ENCODE measurements at regions not wholly inside any gene's neighbourhood (a gene's known extent, or its start where the extent isn't known, plus 50 kb on each side); places are given as distances from the start of the nearest gene placed in this dataset.
A peak's percentile ranks its signal among the peaks of the same experiment; 100 is the strongest.

GRCh38 chr4:83981156-83981555 is 445.2 kb downstream of the GPAT3 start:
- DNase-seq (ENCODE audit: insufficient read length, low spot score) (no peak), FAIRE-seq (no peak)
- TF ChIP-seq CTCF (IDR thresholded peaks at IDR 0.05; ENCODE audit: insufficient read depth, missing control alignments) = no peak

- FAIRE-seq = no peak
- TF ChIP-seq CTCF (IDR thresholded peaks at IDR 0.05; ENCODE audit: insufficient read depth, missing control alignments) = no peak
Measured at GRCh38 chr4:83979773-83980172, 443.9 kb downstream of the GPAT3 start.

GRCh38 chr4:83974111-83974780 is 438.3 kb downstream of the GPAT3 start:
- no peak for FAIRE-seq
- DNase-seq (ENCODE audit: insufficient read length, low spot score) = no peak

More at GRCh38 chr4:83979773-83980172, 443.9 kb downstream of the GPAT3 start:
- no peak for DNase-seq (ENCODE audit: insufficient read length, low spot score)

GRCh38 chr4:83964996-83965541 is 429.2 kb downstream of the GPAT3 start:
- TF ChIP-seq CTCF (IDR thresholded peaks at IDR 0.05; ENCODE audit: insufficient read depth, missing control alignments) = no peak
- FAIRE-seq (no peak), DNase-seq (ENCODE audit: insufficient read length, low spot score) (no peak)

More at GRCh38 chr4:83974111-83974780, 438.3 kb downstream of the GPAT3 start:
- no peak for TF ChIP-seq CTCF (IDR thresholded peaks at IDR 0.05; ENCODE audit: insufficient read depth, missing control alignments)

GRCh38 chr4:83962492-83962891 is 426.6 kb downstream of the GPAT3 start:
- peak; percentile 38 for FAIRE-seq
- DNase-seq (ENCODE audit: insufficient read length, low spot score) = no peak
- TF ChIP-seq CTCF (IDR thresholded peaks at IDR 0.05; ENCODE audit: insufficient read depth, missing control alignments) = no peak

- no peak for TF ChIP-seq CTCF (IDR thresholded peaks at IDR 0.05; ENCODE audit: insufficient read depth, missing control alignments)
- FAIRE-seq (no peak), DNase-seq (ENCODE audit: insufficient read length, low spot score) (no peak)
Measured at GRCh38 chr4:83961575-83961974, 425.7 kb downstream of the GPAT3 start.

- FAIRE-seq = no peak
- TF ChIP-seq CTCF (IDR thresholded peaks at IDR 0.05; ENCODE audit: insufficient read depth, missing control alignments) = no peak
- DNase-seq (ENCODE audit: insufficient read length, low spot score) = no peak
Measured at GRCh38 chr4:83959160-83959559, 423.3 kb downstream of the GPAT3 start.
